SH-SY5Y (cell line): ENCODE measurements at regions not wholly inside any gene's neighbourhood (a gene's known extent, or its start where the extent isn't known, plus 50 kb on each side); places are given as distances from the start of the nearest gene placed in this dataset.

Experiments used
- GATA2 ChIP-seq: IDR thresholded peaks from 2 replicates; pipeline ENCODE4 v1.6.1; 2011; ENCODE audit warnings: mild to moderate bottlenecking, low read depth, low read length
- GATA3 ChIP-seq: IDR thresholded peaks from 2 replicates; pipeline ENCODE4 v1.6.1; 2011; ENCODE audit warnings: low read depth, mild to moderate bottlenecking, low read length, moderate library complexity

GRCh38 chr17:21505819-21506815, 130.0 kb downstream of the KCNJ12 start:
- no peak for TF ChIP-seq GATA2
- no peak for TF ChIP-seq GATA3
